OCI-LY1 (cell line): ENCODE measurements at regions not wholly inside any gene's neighbourhood (a gene's known extent, or its start where the extent isn't known, plus 50 kb on each side); places are given as distances from the start of the nearest gene placed in this dataset.

ENCODE experiments used
- H2AFZ ChIP-seq: fragments of 200-600 bp; sonication (generic), shearing (Covaris generic); 2 replicates; pipeline ENCODE4 v1.6.0; 2014; ENCODE audit warnings: antibody characterized with exemption, mild to moderate bottlenecking, low read length
- H3F3A ChIP-seq: fragments of 200-600 bp; sonication (generic), shearing (Covaris generic); 2 replicates; pipeline ENCODE4 v1.6.0; 2014; ENCODE audit warnings: mild to moderate bottlenecking, antibody characterized with exemption, low read length, moderate library complexity; ENCODE audit not compliant: insufficient read depth
- H3K27ac ChIP-seq: fragments of 200-600 bp; sonication (generic); 2 replicates; pipeline ENCODE4 v1.5.1; 2014; ENCODE audit warnings: low read length, mixed run types, mild to moderate bottlenecking, low read depth; ENCODE audit not compliant: poor library complexity, severe bottlenecking
- H3K27me3 ChIP-seq: fragments of 200-600 bp; sonication (generic); 2 replicates; pipeline ENCODE4 v1.6.0; 2014; ENCODE audit warnings: antibody characterized with exemption, mild to moderate bottlenecking, low read length, moderate library complexity; ENCODE audit not compliant: insufficient read depth
- H3K36me3 ChIP-seq: fragments of 200-600 bp; sonication (generic); 2 replicates; pipeline ENCODE4 v1.6.1; 2014; ENCODE audit warnings: mild to moderate bottlenecking, antibody characterized with exemption, low read length, moderate library complexity, mixed read lengths; ENCODE audit not compliant: insufficient read depth
- H3K4me1 ChIP-seq: fragments of 200-600 bp; sonication (generic); 2 replicates; pipeline ENCODE4 v1.5.1; 2014; ENCODE audit warnings: mild to moderate bottlenecking, low read length, moderate library complexity; ENCODE audit not compliant: insufficient read depth, severe bottlenecking
- H3K4me2 ChIP-seq: fragments of 200-600 bp; sonication (generic), shearing (Covaris generic); 2 replicates; pipeline ENCODE4 v1.6.1; 2014; ENCODE audit warnings: low read length
- H3K4me3 ChIP-seq: fragments of 200-600 bp; sonication (generic); 2 replicates; pipeline ENCODE4 v1.5.1; 2014; ENCODE audit warnings: low read length, low read depth, mild to moderate bottlenecking, mixed read lengths; ENCODE audit not compliant: poor library complexity, severe bottlenecking
- H3K79me2 ChIP-seq: fragments of 200-600 bp; shearing (Covaris generic); 2 replicates; pipeline ENCODE4 v1.6.1; 2016; ENCODE audit warnings: mixed run types, low read length, mixed read lengths; ENCODE audit not compliant: insufficient read depth
- H3K9ac ChIP-seq: fragments of 200-600 bp; sonication (generic), shearing (Covaris generic); 2 replicates; pipeline ENCODE4 v1.6.1; 2014; ENCODE audit warnings: mild to moderate bottlenecking, low read length, mixed read lengths
- H3K9me2 ChIP-seq: fragments of 200-600 bp; sonication (generic), shearing (Covaris generic); 2 replicates; pipeline ENCODE4 v1.6.1; 2014; ENCODE audit warnings: low read depth, mild to moderate bottlenecking, low read length, mixed read lengths
- H3K9me3 ChIP-seq: fragments of 200-600 bp; shearing (Covaris generic); 2 replicates; pipeline ENCODE4 v1.6.1; 2014; ENCODE audit warnings: low read length, mixed read lengths
- H4K20me1 ChIP-seq: fragments of 200-600 bp; sonication (generic), shearing (Covaris generic); 2 replicates; pipeline ENCODE4 v1.6.0; 2016; ENCODE audit warnings: mild to moderate bottlenecking, low read length; ENCODE audit not compliant: insufficient read depth
- EZH2 ChIP-seq: fragments of 200-600 bp; sonication (generic), shearing (Covaris generic); IDR thresholded peaks from 2 replicates; pipeline ENCODE4 v1.8.0; 2017; ENCODE audit warnings: borderline replicate concordance, mixed run types, mild to moderate bottlenecking, antibody characterized with exemption, low read length, moderate library complexity, mixed read lengths
- TF ChIP-seq, protein P1 (sequence below): fragments of 200-600 bp; sonication (generic), shearing (Covaris generic); IDR thresholded peaks from 2 replicates; pipeline ENCODE4 v1.5.1; 2017; ENCODE audit warnings: mild to moderate bottlenecking, antibody characterized with exemption, low read length, moderate library complexity, mixed read lengths

DNA sequence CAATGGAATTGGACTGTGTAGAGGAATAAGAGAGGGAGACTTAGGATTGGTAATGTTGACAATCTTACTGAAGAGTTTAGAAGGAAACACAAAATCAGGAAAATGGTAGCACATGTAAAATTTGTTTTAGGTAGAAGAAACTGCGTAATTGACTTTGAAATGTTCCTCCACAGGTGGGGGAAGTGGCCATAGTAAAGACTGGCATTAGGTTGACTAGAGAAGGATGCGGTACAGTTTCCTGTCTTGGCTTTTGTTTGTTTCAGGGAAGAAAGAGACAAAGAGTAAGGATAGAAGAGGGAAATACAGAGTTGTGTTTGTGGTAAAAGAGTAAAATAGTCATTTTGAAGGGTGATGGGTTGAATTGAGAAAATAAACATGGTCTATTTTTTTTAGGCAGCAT lies 253.6 kb upstream of the ZNF717 start:
- H2AFZ ChIP-seq: no peak overlapping the region
- H3K9me3 ChIP-seq: no peaks in the 10 kb centered on the region
- no peak overlapping the region for H3K4me3 ChIP-seq
- no peaks in the 10 kb centered on the region for H3K9me2 ChIP-seq
- no peaks in the 10 kb centered on the region for H3K27me3 ChIP-seq
- H3K27ac ChIP-seq: no peak overlapping the region
- no peaks in the 10 kb centered on the region for H3K79me2 ChIP-seq
- no peak overlapping the region for H3K9ac ChIP-seq
- no peaks in the 10 kb centered on the region for H4K20me1 ChIP-seq
- no peaks in the 10 kb centered on the region for H3K4me1 ChIP-seq
- H3F3A ChIP-seq: no peaks in the 10 kb centered on the region
- H3K4me2 ChIP-seq: no peak overlapping the region
- TF ChIP-seq, protein P1, sequence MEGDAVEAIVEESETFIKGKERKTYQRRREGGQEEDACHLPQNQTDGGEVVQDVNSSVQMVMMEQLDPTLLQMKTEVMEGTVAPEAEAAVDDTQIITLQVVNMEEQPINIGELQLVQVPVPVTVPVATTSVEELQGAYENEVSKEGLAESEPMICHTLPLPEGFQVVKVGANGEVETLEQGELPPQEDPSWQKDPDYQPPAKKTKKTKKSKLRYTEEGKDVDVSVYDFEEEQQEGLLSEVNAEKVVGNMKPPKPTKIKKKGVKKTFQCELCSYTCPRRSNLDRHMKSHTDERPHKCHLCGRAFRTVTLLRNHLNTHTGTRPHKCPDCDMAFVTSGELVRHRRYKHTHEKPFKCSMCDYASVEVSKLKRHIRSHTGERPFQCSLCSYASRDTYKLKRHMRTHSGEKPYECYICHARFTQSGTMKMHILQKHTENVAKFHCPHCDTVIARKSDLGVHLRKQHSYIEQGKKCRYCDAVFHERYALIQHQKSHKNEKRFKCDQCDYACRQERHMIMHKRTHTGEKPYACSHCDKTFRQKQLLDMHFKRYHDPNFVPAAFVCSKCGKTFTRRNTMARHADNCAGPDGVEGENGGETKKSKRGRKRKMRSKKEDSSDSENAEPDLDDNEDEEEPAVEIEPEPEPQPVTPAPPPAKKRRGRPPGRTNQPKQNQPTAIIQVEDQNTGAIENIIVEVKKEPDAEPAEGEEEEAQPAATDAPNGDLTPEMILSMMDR: no peak
- no peaks in the 10 kb centered on the region for H3K36me3 ChIP-seq

DNA sequence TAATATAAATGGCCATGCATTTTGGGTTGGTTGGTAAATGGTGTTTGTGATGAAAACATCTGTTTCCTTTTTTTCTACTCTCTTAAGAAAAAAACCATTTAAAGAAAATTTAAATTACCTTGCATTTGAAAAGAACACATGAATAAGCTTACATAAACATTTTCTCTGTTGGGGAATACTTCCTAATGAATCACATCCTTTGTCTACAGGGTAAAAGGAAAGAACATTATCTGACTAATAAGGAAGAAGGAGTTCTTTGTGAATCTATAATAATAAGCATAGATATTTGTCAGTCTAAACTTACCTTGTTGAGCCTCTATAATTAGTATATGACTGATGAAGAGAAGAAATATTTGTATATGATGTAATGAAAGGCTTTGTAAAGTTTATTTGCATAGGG lies 254.1 kb upstream of the ZNF717 start:
- H3K4me1 ChIP-seq: no peaks in the 10 kb centered on the region
- H3K27ac ChIP-seq: no peak overlapping the region
- no peak overlapping the region for H3K9ac ChIP-seq
- no peak overlapping the region for H3K4me2 ChIP-seq
- H3K79me2 ChIP-seq: no peaks in the 10 kb centered on the region
- no peaks in the 10 kb centered on the region for H3K27me3 ChIP-seq
- H3K36me3 ChIP-seq: no peaks in the 10 kb centered on the region
- H3K4me3 ChIP-seq: no peak overlapping the region
- H3F3A ChIP-seq: no peaks in the 10 kb centered on the region
- TF ChIP-seq, protein P1: no peak
- no peak for TF ChIP-seq EZH2
- no peak overlapping the region for H2AFZ ChIP-seq
- H3K9me3 ChIP-seq: no peaks in the 10 kb centered on the region
- H3K9me2 ChIP-seq: no peaks in the 10 kb centered on the region
- H4K20me1 ChIP-seq: no peaks in the 10 kb centered on the region

DNA sequence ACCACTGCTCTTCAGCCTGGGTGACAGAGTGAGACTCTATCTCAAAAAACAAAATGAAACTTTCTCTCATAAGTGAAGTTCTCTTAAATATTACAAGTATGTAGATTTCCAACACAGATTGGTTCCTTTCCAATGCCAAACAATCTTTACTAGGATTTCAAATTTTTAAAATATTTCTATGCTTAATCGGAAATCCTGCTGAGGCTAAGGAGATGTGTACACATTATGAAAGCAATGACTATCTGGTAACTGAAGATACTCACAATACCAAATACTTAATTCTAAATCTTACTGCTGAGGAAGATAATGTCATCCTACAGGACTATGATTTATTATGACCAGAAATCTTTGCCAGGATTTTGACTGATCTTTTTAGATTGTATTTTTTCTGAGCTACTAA lies 255.6 kb upstream of the ZNF717 start:
- Histone ChIP-seq H3K9me3 (no peaks in the 10 kb centered on the region), H2AFZ (no peak overlapping the region), H3F3A (no peaks in the 10 kb centered on the region)

More for the DNA sequence above, 255.6 kb upstream of the ZNF717 start:
- Histone ChIP-seq H3K9me2 (no peaks in the 10 kb centered on the region), H4K20me1 (no peaks in the 10 kb centered on the region), H3K36me3 (no peaks in the 10 kb centered on the region), H3K27ac (no peak overlapping the region), H3K4me3 (no peak overlapping the region), H3K4me2 (no peak overlapping the region), H3K79me2 (no peaks in the 10 kb centered on the region), H3K4me1 (no peaks in the 10 kb centered on the region), H3K9ac (no peak overlapping the region), H3K27me3 (no peaks in the 10 kb centered on the region)
- TF ChIP-seq EZH2: no peak
- TF ChIP-seq, protein P1: no peak
